SK-N-SH treated with all-trans-retinoic acid at 6 μM for 48 hours (cell line): ENCODE measurements at regions not wholly inside any gene's neighbourhood (a gene's known extent, or its start where the extent isn't known, plus 50 kb on each side); places are given as distances from the start of the nearest gene placed in this dataset.

Experiments
- CREB5 ChIP-seq: fragments of 250-450 bp; sonication (Bioruptor Pico); IDR thresholded peaks from 2 replicates; pipeline ENCODE4 v1.5.1; 2020; ENCODE audit warnings: low read depth, mild to moderate bottlenecking, moderate library complexity
- CSDC2 ChIP-seq: fragments of 250-450 bp; sonication (Bioruptor Pico); IDR thresholded peaks from 2 replicates; pipeline ENCODE4 v1.5.0; 2020; ENCODE audit warnings: mild to moderate bottlenecking, moderate library complexity
- ISL1 ChIP-seq: fragments of 250-450 bp; sonication (Bioruptor Pico); IDR thresholded peaks from 2 replicates; pipeline ENCODE4 v2.1.2; 2022; ENCODE audit warnings: mild to moderate bottlenecking, moderate library complexity
- OSR1 ChIP-seq: fragments of 250-450 bp; sonication (Bioruptor Pico); IDR thresholded peaks from 2 replicates; pipeline ENCODE4 v1.8.0; 2022; ENCODE audit warnings: moderate library complexity, mild to moderate bottlenecking, inconsistent platforms
- PATZ1 ChIP-seq: fragments of 250-450 bp; sonication (Bioruptor Pico); IDR thresholded peaks from 2 replicates; pipeline ENCODE4 v1.8.0; 2020; ENCODE audit warnings: mild to moderate bottlenecking, moderate library complexity, borderline replicate concordance
- POU6F1 ChIP-seq: fragments of 250-450 bp; sonication (Bioruptor Pico); IDR thresholded peaks from 2 replicates; pipeline ENCODE4 v1.8.0; 2021; ENCODE audit warnings: low read depth, mild to moderate bottlenecking, moderate library complexity, borderline replicate concordance
- TCF4 ChIP-seq: fragments of 250-450 bp; sonication (Bioruptor Pico); IDR thresholded peaks from 2 replicates; pipeline ENCODE4 v1.8.0; 2021; ENCODE audit warnings: mild to moderate bottlenecking, moderate library complexity, borderline replicate concordance
- ZC3H10 ChIP-seq: fragments of 250-450 bp; sonication (Bioruptor Pico); IDR thresholded peaks from 2 replicates; pipeline ENCODE4 v1.5.1; 2021; ENCODE audit warnings: mild to moderate bottlenecking, moderate library complexity
- ZFP3 ChIP-seq: fragments of 250-450 bp; sonication (Bioruptor Pico); IDR thresholded peaks from 2 replicates; pipeline ENCODE4 v1.5.0; 2020; ENCODE audit warnings: mild to moderate bottlenecking, moderate library complexity
- ZFP30 ChIP-seq: fragments of 450-650 bp; formaldehyde crosslinking; IDR thresholded peaks from 2 replicates; pipeline ENCODE4 v1.5.0; 2022; ENCODE audit warnings: mild to moderate bottlenecking, moderate library complexity
- ZNF8 ChIP-seq: fragments of 450-650 bp; formaldehyde crosslinking; IDR thresholded peaks from 2 replicates; pipeline ENCODE4 v1.5.0; 2020; ENCODE audit warnings: mild to moderate bottlenecking, moderate library complexity

GRCh38 chr2:123073371-123073770 lies 951.7 kb upstream of the CNTNAP5 start:
- no peak for TF ChIP-seq ZNF8 (CRISPR knock-in tag)
- TF ChIP-seq PATZ1 (CRISPR knock-in tag) = no peak
- no peak for TF ChIP-seq ZFP3 (CRISPR knock-in tag)
- TF ChIP-seq OSR1 (CRISPR knock-in tag) = no peak
- no peak for TF ChIP-seq TCF4 (CRISPR knock-in tag)
- TF ChIP-seq ZC3H10 = no peak
- no peak for TF ChIP-seq ZFP30
- no peak for TF ChIP-seq CREB5 (CRISPR knock-in tag)
- TF ChIP-seq POU6F1 (CRISPR knock-in tag) = no peak
- no peak for TF ChIP-seq ISL1 (CRISPR knock-in tag)
- no peak for TF ChIP-seq CSDC2 (CRISPR knock-in tag)
